HG03175 (cell line): ENCODE measurements at regions not wholly inside any gene's neighbourhood (a gene's known extent, or its start where the extent isn't known, plus 50 kb on each side); places are given as distances from the start of the nearest gene placed in this dataset.

Experiments
- ATAC-seq: cut with Tn5 transposase; IDR thresholded peaks from one replicate; pipeline ENCODE4 v1.9.1; 2021; ENCODE audit warnings: mild to moderate bottlenecking, moderate library complexity; ENCODE audit not compliant: unreplicated experiment

- no peak for ATAC-seq
These were observed 741.5 kb downstream of the TYW1 start for GRCh38 chr7:67738145-67738544.

DNA sequence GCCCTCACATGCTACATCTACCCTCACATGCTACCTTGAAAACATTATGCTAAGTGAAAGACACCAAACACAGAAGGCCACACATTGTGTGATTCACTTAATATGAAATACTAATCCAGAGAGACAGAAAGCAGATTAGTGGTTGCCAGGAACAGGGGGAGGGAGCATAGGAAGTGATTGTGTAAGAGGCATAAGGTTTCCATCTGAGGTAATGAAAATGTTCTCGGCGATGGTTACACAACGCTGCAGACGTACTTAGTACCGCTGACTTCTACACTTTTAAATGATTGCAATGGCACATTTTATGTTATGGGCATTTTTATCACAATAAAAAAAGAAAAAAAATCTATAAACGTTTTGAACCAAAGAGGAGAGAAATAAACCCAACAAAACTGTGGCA lies 742.3 kb downstream of the TYW1 start:
- ATAC-seq: no peak

- no peak for ATAC-seq
These were observed 746.9 kb downstream of the TYW1 start for GRCh38 chr7:67743501-67743900.

DNA sequence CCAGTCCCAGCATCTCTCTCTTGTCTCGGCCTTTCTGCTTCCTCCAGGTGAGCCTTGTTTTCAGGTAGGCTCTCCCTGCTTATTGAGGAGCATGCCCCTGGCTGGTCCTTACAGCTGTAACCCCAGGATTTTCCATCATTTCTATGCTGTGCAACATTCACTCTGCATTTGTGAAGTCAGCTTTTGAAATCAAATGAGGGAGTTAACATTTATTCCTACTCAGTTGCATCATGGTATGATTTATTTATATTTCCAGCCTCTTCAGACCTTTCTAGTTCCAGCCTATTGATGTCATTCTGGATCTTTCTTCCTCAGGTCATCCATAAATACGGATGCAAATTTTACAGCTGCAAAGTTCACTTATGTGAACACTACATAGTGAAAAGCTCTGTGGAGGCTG lies 755.6 kb downstream of the TYW1 start:
- ATAC-seq: no peak

DNA sequence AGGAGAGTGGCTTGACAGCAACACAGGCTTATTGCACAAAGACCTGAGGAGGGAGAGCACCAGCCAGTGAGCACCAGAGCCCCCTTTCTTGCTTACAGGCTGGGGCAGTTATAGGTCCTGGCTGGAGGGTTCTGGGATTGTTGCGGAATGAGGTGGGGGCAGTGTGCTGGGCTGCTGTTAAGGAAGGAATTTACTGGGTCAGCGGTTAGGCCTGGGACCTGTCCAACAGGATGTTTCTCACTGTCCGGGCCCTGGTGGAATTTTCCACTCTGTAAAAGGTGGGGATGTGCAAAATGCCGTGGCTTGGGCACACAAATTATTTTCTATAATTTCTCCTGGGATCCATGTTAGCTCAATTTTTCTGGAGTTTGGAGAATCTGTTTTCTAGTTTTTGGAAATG lies 757.3 kb downstream of the TYW1 start:
- no peak for ATAC-seq

DNA sequence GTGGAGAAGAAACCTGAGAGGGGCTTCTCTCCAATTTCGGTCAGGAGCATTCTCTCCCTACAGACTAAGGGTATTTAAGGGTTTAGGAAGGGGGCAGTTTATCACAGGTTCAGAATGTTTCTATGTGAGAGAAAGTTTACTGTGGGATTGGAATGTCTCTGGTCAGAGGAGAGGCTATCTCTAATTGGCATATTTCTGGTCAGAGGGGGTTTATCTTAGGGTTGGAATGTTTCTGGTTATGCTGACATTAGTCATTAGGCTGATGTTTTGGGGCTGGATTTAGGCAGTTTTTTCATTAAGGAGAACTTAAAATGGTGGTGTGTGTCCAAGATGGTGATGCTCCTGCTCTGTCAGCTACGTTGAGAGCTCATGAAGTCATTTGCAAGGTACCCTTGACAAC lies 758.0 kb downstream of the TYW1 start:
- no peak for ATAC-seq

DNA sequence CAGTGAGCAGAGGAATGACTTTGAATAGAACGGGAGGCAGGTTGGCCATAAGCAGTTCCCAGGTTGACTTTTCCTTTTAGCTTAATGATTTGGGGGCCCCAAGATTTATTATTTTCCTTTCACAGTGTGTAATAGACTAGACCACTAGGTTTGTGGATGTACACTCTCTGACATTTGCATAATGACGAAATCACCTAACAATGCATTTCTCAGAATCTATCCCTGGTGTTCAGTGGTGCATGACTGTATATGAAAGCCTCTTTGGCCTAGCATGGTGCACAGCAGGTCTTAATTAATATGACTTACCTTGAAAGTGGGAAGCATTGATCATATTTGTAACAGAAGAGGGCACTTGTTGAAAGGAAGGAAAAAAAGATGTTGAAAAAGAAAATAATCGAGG lies 761.9 kb downstream of the TYW1 start:
- ATAC-seq: no peak

DNA sequence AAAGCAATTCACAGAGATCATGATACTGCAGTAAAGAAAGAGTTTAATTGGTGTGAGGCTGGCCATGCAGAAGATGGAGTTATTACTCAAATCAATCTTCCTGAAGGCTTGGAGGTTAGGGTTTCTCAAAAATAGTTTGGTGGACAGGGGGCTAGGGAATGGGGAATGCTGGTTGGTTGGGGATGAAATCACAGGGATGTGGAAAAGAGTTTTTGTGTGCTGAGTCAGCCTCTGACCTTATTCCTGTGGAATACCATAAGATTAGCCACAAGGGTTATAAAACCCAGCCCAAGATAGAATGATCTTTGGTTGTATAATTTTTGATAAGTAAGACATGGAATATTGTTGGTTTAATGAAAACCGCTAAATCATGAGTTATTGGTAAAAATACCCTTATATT lies 764.3 kb downstream of the TYW1 start:
- ATAC-seq: no peak

DNA sequence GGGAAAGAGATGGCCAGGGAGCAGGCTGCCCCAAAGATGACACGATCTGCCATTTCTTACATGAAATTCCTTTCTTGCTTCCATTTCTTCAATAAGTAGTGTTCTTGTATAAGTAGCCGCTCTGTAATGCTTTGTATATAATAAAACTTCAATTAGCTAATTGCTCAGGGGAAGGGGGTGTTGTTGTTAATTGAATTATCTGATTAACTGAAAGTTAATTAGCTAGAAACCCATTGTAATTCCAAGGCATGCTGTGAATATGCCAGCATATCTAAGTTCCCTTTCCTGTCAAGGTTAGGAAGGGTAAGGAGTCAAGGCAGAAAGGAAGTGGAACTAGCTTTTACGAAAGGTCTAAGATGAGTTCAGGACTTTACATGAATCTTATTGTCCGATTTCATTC lies 765.9 kb downstream of the TYW1 start:
- ATAC-seq: no peak

- no peak for ATAC-seq
These were observed 767.7 kb downstream of the TYW1 start for GRCh38 chr7:67764289-67764688.

DNA sequence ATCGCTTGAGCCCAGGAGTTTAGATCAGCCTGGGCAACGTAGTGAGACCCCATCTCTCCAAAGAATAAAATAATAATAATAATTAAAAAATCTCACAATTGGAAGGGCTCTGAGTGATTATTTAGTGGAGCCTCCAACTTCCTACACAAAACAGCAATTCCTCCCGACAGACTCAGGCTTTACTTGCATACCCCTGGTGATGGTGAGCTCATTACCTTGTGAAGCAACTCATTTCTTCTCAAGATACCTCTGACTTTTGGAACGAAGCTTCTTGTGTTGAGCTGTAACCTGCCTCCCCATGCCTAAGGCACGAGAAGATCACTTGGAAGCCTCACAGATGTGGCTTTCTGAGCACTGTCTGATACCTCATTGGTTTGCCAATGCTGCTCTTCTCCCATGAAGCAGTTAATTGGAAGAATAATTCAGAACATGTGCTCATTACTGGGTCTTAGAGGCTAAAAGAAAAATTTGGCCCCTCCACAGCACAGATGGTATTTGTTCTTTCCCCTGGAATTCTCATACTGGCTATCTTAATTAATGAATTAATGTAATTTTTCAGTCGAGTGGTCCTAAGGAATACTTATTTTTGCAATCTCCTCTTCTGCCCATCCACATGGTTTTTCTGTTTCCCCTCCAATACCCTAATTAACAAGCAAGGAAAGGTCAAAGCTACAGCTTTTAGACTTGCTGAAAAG lies 769.0 kb downstream of the TYW1 start:
- no peak for ATAC-seq

DNA sequence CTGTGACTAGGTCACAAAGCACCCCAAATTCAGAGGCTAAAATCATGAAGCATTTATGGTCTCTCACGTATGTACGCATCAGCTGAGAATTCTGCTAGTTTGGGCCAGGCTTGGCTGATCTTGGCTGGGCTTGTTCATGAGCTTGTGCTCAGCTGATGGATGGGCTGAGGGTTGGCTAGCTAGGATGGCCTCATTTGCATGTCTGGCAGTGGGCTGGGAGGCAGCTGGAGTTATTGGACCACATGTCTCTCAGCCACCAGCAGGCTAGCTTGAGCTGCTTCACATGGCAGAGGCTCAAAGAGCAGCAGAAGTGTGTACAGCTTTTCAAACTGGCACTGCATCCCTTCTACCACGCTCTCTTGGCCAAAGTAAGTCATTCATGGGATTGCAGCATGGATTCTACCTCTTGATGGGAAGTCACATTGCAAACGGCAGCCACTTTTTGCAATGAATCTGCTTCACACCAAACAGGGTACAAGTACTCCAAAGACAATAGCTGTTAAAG lies 770.3 kb downstream of the TYW1 start:
- no peak for ATAC-seq

DNA sequence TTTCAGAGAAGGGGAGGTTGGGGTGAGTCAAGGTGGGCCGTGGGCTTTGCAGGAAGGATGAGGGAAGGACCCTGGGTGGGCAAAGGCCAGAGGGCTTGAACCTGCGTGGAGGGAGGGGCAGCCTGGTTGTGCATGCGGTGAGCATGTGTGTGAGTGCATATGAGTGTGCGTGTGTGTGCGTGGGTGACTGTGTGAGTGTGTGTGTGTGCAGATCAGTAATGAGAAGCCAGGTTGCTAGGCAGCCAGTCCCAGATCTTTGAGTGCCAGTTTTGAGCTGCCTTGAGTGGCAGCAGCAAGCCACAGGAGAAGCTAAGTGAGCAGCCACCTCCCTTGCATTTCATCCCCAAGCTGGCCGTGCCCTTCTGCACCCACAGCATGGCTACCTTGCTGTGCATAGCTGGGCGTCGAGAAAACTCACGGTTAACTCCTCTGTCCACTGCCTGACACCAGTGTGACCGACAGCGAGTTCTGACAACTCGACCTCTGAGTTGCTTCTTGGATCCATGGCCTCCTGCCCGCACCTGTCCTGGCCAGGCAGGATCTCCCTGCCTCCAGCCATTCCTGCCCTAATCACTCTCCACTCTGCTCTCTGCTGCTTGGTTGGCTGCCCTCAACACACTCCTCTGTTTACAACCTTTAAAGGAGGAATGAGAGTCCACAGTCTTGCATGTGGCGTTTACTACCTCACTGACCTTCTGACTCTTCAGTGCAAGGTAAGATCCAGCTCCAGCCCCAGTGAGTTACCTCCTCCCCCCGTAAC lies 775.4 kb downstream of the TYW1 start:
- no peak for ATAC-seq

- no peak for ATAC-seq
These were observed 776.4 kb downstream of the TYW1 start for GRCh38 chr7:67773081-67773480.

GRCh38 chr7:67777119-67777518 lies 780.5 kb downstream of the TYW1 start:
- no peak for ATAC-seq

DNA sequence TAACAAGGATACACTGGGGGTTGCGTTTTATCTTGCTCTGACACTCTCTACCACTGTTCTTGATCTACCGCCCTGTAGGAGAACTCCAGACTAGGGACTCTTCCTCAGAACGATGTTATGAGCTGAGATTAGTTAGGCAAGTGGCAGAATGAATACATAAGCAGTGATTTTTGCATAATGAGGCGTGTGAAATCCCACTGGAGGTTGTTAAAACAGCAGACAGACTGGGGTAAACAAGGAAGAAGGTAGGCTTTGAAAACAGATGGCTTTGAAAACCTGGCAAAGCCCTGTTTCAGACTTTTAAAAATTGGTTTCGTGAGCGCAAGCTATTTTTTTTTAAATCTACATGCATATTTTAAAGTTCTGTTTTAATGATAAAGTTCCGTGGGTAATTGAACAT lies 785.2 kb downstream of the TYW1 start:
- ATAC-seq: no peak

DNA sequence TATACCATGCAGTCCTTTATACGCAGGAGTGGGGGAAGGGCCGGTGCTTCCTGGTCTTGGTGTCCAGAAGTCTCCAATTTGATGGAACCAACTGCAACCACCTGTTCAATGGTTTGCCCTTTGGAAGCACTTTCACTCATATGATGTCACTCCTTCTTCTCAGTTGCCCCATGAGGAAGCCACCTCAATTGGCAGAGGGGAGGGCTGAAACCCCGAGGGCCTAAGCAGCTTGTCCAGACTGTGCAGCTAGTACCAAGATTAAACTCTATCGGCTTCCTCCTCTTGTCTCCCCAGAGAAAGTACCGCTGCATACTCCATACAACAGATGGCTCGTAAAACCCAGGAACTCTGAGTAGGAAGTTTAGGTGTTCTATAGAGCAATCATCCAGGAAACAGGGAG lies 789.4 kb downstream of the TYW1 start:
- ATAC-seq: no peak

GRCh38 chr7:67788669-67789068 lies 792.0 kb downstream of the TYW1 start:
- no peak for ATAC-seq

DNA sequence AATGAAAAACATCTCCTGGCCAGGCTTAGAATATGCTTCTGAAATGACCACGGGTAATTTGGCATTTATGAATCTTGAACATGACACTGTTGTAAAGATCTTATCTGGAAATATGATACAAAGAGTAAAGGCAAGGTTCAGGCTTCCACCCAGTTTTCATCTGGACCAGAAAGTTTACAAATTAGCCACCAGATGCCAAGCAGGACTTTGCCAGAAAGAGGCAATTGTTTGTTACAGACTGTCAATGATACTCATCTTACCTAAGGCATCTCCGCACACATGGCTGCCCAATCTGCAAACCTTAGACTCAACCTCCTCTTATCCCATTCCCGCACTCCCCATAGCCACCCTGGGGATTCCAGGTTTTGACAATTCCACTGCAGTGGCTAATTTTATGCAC lies 795.3 kb downstream of the TYW1 start:
- ATAC-seq: no peak

GRCh38 chr7:67794544-67794943 lies 797.9 kb downstream of the TYW1 start:
- ATAC-seq: no peak

DNA sequence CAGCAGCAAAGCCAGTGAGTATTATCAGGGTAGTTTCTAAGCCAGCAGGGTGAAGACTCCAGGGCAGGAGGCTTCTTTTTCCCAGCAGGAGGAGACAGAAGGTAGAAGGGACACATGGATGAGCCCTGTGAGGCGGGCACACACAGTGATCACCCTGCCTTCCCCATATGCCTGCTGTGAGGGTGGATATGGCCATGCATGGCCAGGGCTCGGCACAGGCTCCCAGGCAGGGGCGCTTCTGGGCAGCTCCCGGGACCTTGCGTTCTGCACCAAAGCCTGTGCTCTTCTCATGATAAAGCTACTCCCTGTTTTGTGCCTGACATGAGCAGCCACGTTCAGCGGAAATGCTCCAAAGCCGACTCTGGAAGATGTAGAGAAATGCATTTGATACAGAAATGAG lies 807.2 kb downstream of the TYW1 start:
- ATAC-seq: no peak

DNA sequence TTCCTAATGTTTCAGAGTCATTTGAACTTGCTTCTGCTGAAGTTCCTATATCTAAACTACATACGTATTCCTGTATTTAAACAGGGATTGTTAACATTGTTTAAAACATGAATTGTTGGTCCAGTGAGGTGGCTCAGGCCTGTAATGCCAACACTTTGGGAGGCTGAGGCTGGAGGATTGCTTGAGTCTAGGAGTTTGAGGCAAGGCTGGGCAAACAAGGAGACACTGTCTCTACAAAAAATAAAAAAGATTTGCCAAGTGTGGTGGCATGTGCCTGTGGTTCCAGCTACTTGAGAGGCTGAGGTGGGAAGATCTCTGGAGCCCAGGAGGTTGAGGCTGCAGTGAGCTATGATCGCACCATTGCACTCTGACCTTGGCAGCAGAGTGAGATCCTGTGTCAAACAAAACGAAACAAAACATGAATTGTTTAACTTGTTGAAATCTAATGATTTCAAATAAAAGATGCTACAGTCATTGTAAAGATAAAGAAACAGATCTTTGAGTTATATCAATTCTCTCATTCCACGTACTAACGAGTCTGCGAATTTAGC lies 809.4 kb downstream of the TYW1 start:
- ATAC-seq: no peak
